Panc1 (cell line): ENCODE measurements at regions not wholly inside any gene's neighbourhood (a gene's known extent, or its start where the extent isn't known, plus 50 kb on each side); places are given as distances from the start of the nearest gene placed in this dataset.

Source experiments
- ATAC-seq: fragments of 200-7000 bp; cut with Tn5 transposase; 2 replicates; pipeline ENCODE4 v1.9.1; 2020; ENCODE audit warnings: mild to moderate bottlenecking, moderate library complexity
- BruUV-seq: library from RNA; stranded (reverse); fragments of 400-500 nt; replicated peaks from 2 replicates; lab custom pipeline; 2021; lab: Mats Ljungman, UMichigan
- CTCF ChIA-PET: fragments of 300-600 bp; sonication (Branson Sonifier 250); formaldehyde crosslinking; loops from one replicate; lab custom pipeline; 2022; ENCODE audit warnings: antibody characterized with exemption; lab: Charles Lee
- POLR2A ChIA-PET: fragments of 300-600 bp; sonication (Branson Sonifier 250); formaldehyde crosslinking; loops from one replicate; lab custom pipeline; 2022; ENCODE audit warnings: antibody characterized with exemption; lab: Charles Lee
- DNase-seq: peaks from one replicate; pipeline ENCODE4 v3.0.0-alpha.2; 2010; ENCODE audit warnings: low read depth, low spot score
- H3K27ac ChIP-seq: 2 replicates; pipeline ENCODE4 v1.5.1; 2011; ENCODE audit warnings: mild to moderate bottlenecking, low read length, inconsistent platforms
- H3K27me3 ChIP-seq: fragments of 200-500 bp; sonication (Bioruptor generic); 2 replicates; pipeline ENCODE4 v1.6.0; 2014; ENCODE audit warnings: low read length, inconsistent platforms; ENCODE audit not compliant: control insufficient read depth, insufficient read depth
- H3K36me3 ChIP-seq: fragments of 200-500 bp; sonication (Bioruptor generic); 2 replicates; pipeline ENCODE4 v1.5.1; 2014; ENCODE audit warnings: inconsistent platforms, mild to moderate bottlenecking, low read length, moderate library complexity; ENCODE audit not compliant: control insufficient read depth, insufficient read depth
- H3K4me1 ChIP-seq: 2 replicates; pipeline ENCODE4 v1.5.1; 2011; ENCODE audit warnings: inconsistent platforms, mild to moderate bottlenecking, low read length, moderate library complexity; ENCODE audit not compliant: control insufficient read depth, insufficient read depth
- H3K4me3 ChIP-seq, 2 experiments: 2 replicates each; pipeline ENCODE4 v1.5.1; 2011 to 2012; ENCODE audit warnings: low read depth in 2 of 2, low read length in 2 of 2, mild to moderate bottlenecking in 2 of 2, inconsistent platforms in 1 of 2, moderate library complexity in 1 of 2
- H3K9me3 ChIP-seq: fragments of 200-500 bp; sonication (Bioruptor generic); 2 replicates; pipeline ENCODE4 v1.5.1; 2014; ENCODE audit warnings: low read depth, mild to moderate bottlenecking, inconsistent platforms, low read length, moderate library complexity; ENCODE audit not compliant: control insufficient read depth, insufficient read depth
- CTCF ChIP-seq: fragments of 450-650 bp; IDR thresholded peaks from 2 replicates; pipeline ENCODE4 v1.5.1; 2017; ENCODE audit warnings: mild to moderate bottlenecking
- POLR2AphosphoS5 ChIP-seq: IDR thresholded peaks from 2 replicates; pipeline ENCODE4 v1.6.1; 2012; ENCODE audit warnings: mild to moderate bottlenecking, low read depth, low read length, moderate library complexity
- SIN3A ChIP-seq: IDR thresholded peaks from 2 replicates; pipeline ENCODE4 v1.6.1; 2012; ENCODE audit warnings: low read depth, mild to moderate bottlenecking, low read length, moderate library complexity, borderline replicate concordance; ENCODE audit not compliant: insufficient read depth
- TCF7L2 ChIP-seq: IDR thresholded peaks from 2 replicates; pipeline ENCODE4 v1.6.1; 2011; ENCODE audit warnings: mild to moderate bottlenecking, low read depth, low read length, inconsistent platforms
- in situ Hi-C: cut with HindIII; loops from 2 replicates; pipeline ENCODE4 v1.10.0; 2016; ENCODE audit warnings: low sequenced_read_pairs, low pct_unique_long_range_greater_than_20kb
- intact Hi-C: fragments of 100-400 bp; cut with micrococcal nuclease; formaldehyde crosslinking; loops from one replicate; pipeline ENCODE4 v1.10.0; 2022; ENCODE audit not compliant: unreplicated experiment
- TF ChIP-seq, protein P1 (sequence below), 2 experiments: IDR thresholded peaks; 2 replicates each; pipeline ENCODE4 v1.6.1; 2011 to 2012; ENCODE audit warnings: low read depth in 2 of 2, control low read depth in 1 of 2, low read length in 1 of 2, mild to moderate bottlenecking in 1 of 2, moderate library complexity in 1 of 2; ENCODE audit not compliant: insufficient read depth in 1 of 2

DNA sequence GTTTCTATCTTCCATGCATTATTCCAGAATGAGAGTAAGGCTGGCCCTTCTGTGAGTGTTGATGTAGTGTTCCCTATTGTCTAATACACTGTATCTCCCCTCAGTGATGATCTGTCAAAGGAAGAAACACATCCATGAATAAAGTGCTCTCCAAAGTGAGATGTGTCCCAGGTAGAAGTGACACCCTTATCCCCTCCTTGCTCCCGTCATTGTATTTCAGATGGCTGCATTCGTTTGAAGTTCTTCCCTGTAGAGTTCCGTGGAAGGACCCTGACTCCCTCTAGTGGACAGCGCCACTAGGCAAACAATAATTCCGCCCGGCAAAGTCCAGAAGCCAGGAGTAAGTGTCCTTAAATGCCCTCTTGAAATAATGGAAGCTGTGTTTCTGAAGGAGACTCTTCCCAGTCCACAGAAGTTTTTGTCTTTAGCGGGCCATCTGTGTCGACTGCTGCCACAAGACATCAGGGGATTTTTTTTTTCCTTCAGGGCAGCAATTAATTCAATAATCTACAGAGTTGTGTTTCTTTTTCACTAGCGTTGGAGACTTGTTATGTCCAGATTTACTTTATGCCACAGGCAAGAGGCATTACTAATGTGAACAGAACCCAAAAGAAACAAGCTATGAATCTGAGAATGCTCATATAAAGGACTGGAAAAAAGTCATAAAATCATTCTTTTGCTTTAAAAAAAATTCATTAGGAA lies 64.6 kb downstream of the THNSL1 start:
- H3K4me3 ChIP-seq: no peak overlapping the region
- peak; percentile 80 for DNase-seq
- no TSS peak for BruUV-seq
- no peak overlapping the region for H3K27ac ChIP-seq
- no peaks in the 10 kb centered on the region for H3K9me3 ChIP-seq
- TF ChIP-seq CTCF (peak; percentile 90), TCF7L2 (peak; percentile 73; the same call in 1 of the 2 replicates), SIN3A (no peak), POLR2AphosphoS5 (no peak)
- TF ChIP-seq, protein P1, sequence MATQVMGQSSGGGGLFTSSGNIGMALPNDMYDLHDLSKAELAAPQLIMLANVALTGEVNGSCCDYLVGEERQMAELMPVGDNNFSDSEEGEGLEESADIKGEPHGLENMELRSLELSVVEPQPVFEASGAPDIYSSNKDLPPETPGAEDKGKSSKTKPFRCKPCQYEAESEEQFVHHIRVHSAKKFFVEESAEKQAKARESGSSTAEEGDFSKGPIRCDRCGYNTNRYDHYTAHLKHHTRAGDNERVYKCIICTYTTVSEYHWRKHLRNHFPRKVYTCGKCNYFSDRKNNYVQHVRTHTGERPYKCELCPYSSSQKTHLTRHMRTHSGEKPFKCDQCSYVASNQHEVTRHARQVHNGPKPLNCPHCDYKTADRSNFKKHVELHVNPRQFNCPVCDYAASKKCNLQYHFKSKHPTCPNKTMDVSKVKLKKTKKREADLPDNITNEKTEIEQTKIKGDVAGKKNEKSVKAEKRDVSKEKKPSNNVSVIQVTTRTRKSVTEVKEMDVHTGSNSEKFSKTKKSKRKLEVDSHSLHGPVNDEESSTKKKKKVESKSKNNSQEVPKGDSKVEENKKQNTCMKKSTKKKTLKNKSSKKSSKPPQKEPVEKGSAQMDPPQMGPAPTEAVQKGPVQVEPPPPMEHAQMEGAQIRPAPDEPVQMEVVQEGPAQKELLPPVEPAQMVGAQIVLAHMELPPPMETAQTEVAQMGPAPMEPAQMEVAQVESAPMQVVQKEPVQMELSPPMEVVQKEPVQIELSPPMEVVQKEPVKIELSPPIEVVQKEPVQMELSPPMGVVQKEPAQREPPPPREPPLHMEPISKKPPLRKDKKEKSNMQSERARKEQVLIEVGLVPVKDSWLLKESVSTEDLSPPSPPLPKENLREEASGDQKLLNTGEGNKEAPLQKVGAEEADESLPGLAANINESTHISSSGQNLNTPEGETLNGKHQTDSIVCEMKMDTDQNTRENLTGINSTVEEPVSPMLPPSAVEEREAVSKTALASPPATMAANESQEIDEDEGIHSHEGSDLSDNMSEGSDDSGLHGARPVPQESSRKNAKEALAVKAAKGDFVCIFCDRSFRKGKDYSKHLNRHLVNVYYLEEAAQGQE (IDR thresholded peaks at IDR 0.05; ENCODE audit: insufficient read depth in 1 of 2, low read depth in 2 of 2, low read length in 1 of 2): no peak
- no peaks in the 10 kb centered on the region for H3K36me3 ChIP-seq
- intact Hi-C loops: loop anchor here (10.0 kb wide), 1 partner anchor 356 kb away; the partner anchor contains the start of gene ARHGAP21
- in situ Hi-C loops: no loop called here
- ChIA-PET CTCF (interaction anchor here (0.6 to 2.0 kb wide), 2 partner anchors 41 to 463 kb away, joined by 5 to 9 read pairs; no protein-coding TSS in a partner anchor), POLR2A (interaction anchor here (0.7 kb wide), 1 partner anchor 222 kb away, joined by 9 read pairs; no protein-coding TSS in a partner anchor)
- H3K4me1 ChIP-seq: no peaks in the 10 kb centered on the region; the same call in 1 of the 2 replicates
- no peaks in the 10 kb centered on the region for H3K27me3 ChIP-seq
- ATAC-seq: peak; percentile 96

DNA sequence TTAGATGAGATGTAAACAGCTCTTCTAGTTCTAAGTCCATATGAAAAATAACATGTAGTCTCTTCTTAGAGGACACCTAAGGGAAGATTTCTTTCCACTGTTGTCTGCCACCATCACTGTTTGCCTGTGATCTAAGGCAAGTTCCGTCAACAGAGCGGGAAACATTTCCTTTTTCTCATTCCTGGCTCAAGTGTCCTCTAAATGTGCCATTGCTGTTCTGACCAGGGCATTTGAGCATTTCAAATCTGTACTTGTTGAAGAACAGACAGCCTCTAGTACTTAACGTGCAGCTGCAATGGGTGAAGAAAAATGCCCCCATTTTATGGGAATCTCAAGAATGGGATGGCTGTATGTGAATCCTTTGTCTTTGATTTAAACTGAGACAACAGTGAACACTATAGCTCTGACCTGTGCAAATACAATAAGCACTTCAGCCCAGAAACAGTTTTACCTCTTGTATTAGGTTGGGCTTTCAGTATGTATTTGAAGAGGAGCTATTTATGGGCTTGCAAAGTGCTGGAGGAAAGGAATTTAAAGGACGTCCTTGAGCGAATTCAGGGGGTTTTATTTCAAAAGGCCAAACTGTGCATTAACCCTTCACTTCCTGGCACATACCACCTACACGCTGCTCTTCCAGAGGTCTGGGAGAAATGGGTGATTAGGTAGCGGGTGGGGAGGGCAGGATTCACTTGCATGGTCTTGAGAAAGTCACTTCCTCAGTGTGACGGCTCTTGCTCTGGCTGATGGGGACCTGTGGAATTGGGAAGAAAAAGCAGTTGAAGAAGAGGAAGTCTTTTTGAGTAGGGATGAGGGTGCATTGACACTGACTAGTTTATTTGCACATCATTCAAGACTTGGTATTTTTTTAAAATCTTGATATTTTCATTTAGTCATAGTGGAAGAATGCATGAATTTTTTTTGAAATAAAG lies 66.1 kb downstream of the THNSL1 start:
- in situ Hi-C loops: no loop called here
- POLR2A ChIA-PET: no interaction called here

More for the DNA sequence above, 66.1 kb downstream of the THNSL1 start:
- no TSS peak for BruUV-seq
- H3K36me3 ChIP-seq: no peaks in the 10 kb centered on the region
- H3K27me3 ChIP-seq: no peaks in the 10 kb centered on the region
- no peaks in the 10 kb centered on the region for H3K9me3 ChIP-seq
- no peak for DNase-seq
- H3K4me3 ChIP-seq: no peak overlapping the region
- intact Hi-C loops: loop anchor here (10.0 kb wide), 1 partner anchor 358 kb away; the partner anchor contains the start of gene ARHGAP21
- H3K4me1 ChIP-seq: no peaks in the 10 kb centered on the region; the same call in 1 of the 2 replicates
- no peak overlapping the region for H3K27ac ChIP-seq
- ATAC-seq: no peak
- CTCF ChIA-PET: no interaction called here
- TF ChIP-seq, protein P1 (IDR thresholded peaks at IDR 0.05; ENCODE audit: insufficient read depth in 1 of 2, low read depth in 2 of 2, low read length in 1 of 2): no peak
- TF ChIP-seq TCF7L2 (no peak), POLR2AphosphoS5 (no peak), SIN3A (no peak), CTCF (no peak)
